NB4 (cell line): ENCODE measurements at regions not wholly inside any gene's neighbourhood (a gene's known extent, or its start where the extent isn't known, plus 50 kb on each side); places are given as distances from the start of the nearest gene placed in this dataset.

Experiments
- CTCF ChIP-seq: IDR thresholded peaks from one replicate; pipeline ENCODE4 v1.5.1; 2012; ENCODE audit warnings: low read depth, low read length
- POLR2A ChIP-seq: IDR thresholded peaks from 2 replicates; pipeline ENCODE4 v1.6.1; 2011; ENCODE audit warnings: mild to moderate bottlenecking; ENCODE audit not compliant: insufficient read length; ENCODE audit errors: extremely low read depth

GRCh38 chr3:171963546-171963945 lies 75.8 kb upstream of the FNDC3B start:
- TF ChIP-seq CTCF (no peak), POLR2A (no peak)
